ENCODE measurements at regions not wholly inside any gene's neighbourhood (a gene's known extent, or its start where the extent isn't known, plus 50 kb on each side); places are given as distances from the start of the nearest gene placed in this dataset.

- H2AFZ ChIP-seq (ENCODE audit: low read length): no peak overlapping the region
- TF ChIP-seq CTCF (conservative IDR thresholded peaks at IDR 0.05): no peak
- no peaks in the 10 kb centered on the region for H3K79me1 ChIP-seq (ENCODE audit: insufficient read depth, low read depth, low read length, poor library complexity, severe bottlenecking)
- H4K20me1 ChIP-seq (ENCODE audit: control insufficient read depth, insufficient read depth, insufficient read length): no peaks in the 10 kb centered on the region
- no peak overlapping the region for H2BK120ac ChIP-seq (ENCODE audit: low read depth, low read length, poor library complexity, severe bottlenecking)
- H3K9me3 ChIP-seq (ENCODE audit: control insufficient read depth, low read depth, low read length): no peaks in the 10 kb centered on the region
- no peak overlapping the region; the same call in 1 of the 2 replicates for H3K14ac ChIP-seq (ENCODE audit: insufficient read depth, low read length)
- Mint-ChIP-seq H3K4me1 (0 out of 4 replicates have a peak, but pooled peaks cover 0 to 5% of the 10 kb centered on the region in 2 experiments), H3K9me3 (peaks cover 9 to 19% of the 10 kb centered on the region in 2 experiments), H3K27ac (no peak overlapping the region), H3K4me3 (no peak overlapping the region), H3K36me3 (ENCODE audit: insufficient read depth in 1 of 3, low read depth in 3 of 3) (0 out of 7 replicates have a peak, but pooled peaks cover 2 to 9% (median 5%) of the 10 kb centered on the region in 3 experiments), H3K27me3 (ENCODE audit: low read depth) (no peaks in the 10 kb centered on the region; the same call in none of the 2 replicates)
- H4K91ac ChIP-seq (ENCODE audit: insufficient read length, low read depth, low read length): no peak overlapping the region
- H2BK5ac ChIP-seq (ENCODE audit: insufficient read length, low read length): no peak overlapping the region
- H2AK5ac ChIP-seq (ENCODE audit: insufficient read length, low read length): no peak overlapping the region
- no peak overlapping the region for H2BK15ac ChIP-seq (ENCODE audit: low read depth, low read length)
- no peak overlapping the region for H3T11ph ChIP-seq (ENCODE audit: low read length)
- no peak overlapping the region for H3K56ac ChIP-seq (ENCODE audit: insufficient read length, low read depth, low read length)
- H3K23me2 ChIP-seq (ENCODE audit: insufficient read length, low read depth, low read length, poor library complexity, severe bottlenecking): no peaks in the 10 kb centered on the region
- no peaks in the 10 kb centered on the region for H3K4me1 ChIP-seq (ENCODE audit: insufficient read depth, low read length)
- no peak overlapping the region for H2BK20ac ChIP-seq (ENCODE audit: low read depth, low read length, poor library complexity, severe bottlenecking)
- no peak overlapping the region for H3K27ac ChIP-seq (ENCODE audit: insufficient read length, low read depth, low read length)
- no peak overlapping the region for H3K4ac ChIP-seq (ENCODE audit: low read depth, low read length)
- DNase-seq: no peak
- no peak overlapping the region for H3K23ac ChIP-seq (ENCODE audit: insufficient read length, low read depth, low read length)
- H3K79me2 ChIP-seq (ENCODE audit: insufficient read depth, low read length): no peaks in the 10 kb centered on the region
- no CpG with 5 or more reads among the region's 5 CpGs for WGBS (ENCODE audit: extremely low coverage, insufficient read length, low lambda C conversion rate)
- H3K9ac ChIP-seq (ENCODE audit: extremely low read depth, insufficient read length, low read length): no peak overlapping the region
- H3K4me2 ChIP-seq (ENCODE audit: insufficient read depth, insufficient read length, low read length): no peak overlapping the region
- H4K8ac ChIP-seq (replicated peaks; ENCODE audit: insufficient read length, low read depth, low read length): no peak overlapping the region
- H2BK12ac ChIP-seq (ENCODE audit: insufficient read length, low read depth, low read length): no peak overlapping the region
- no peak overlapping the region for H3K18ac ChIP-seq (ENCODE audit: insufficient read length, low read depth, low read length)
- H3K27me3 ChIP-seq (ENCODE audit: insufficient read depth, low read length): no peaks in the 10 kb centered on the region
- H4K5ac ChIP-seq (ENCODE audit: insufficient read length, low read depth, low read length): no peak overlapping the region
Measured at GRCh38 chr9:88936668-88937067, 54.6 kb upstream of the S1PR3 start.

All from H9 (cell line).